ENCODE measurements at regions not wholly inside any gene's neighbourhood (a gene's known extent, or its start where the extent isn't known, plus 50 kb on each side); places are given as distances from the start of the nearest gene placed in this dataset.

DNA sequence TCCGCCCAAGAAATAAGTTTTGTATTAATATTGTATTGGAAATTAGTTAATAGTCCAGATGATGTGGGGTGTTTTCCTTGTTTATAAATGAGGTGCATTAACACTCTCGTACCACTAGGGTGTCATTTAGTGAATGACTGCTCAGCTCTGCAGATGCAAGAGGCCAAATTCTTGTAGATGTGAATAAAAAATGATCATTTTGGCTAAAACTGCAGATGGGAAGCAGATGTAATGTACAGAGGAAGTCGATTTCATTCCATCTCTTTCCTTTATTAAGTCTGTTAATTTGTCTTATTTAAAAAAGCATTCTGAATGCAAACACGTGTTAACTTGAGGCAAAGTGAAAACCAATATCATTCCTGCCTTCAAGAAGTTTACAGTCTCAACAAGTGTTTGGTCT, 108.1 kb downstream of the DHX15 start:
- ATAC-seq (ENCODE audit: low read depth in 2 of 2) (no peak), DNase-seq (no peak)
- Mint-ChIP-seq H3K36me3 (peaks cover 0 to 14% of the 10 kb centered on the region in 2 donors), H3K9me3 (peaks cover 0 to 3% (median 0%) of the 10 kb centered on the region in 7 donors), H3K27ac (no peak overlapping the region), H3K4me3 (peak overlapping the region in 1 of 8 donors; percentile 31), H3K27me3 (peaks cover 74 to 96% (median 84%) of the 10 kb centered on the region in 3 donors), H3K4me1 (peaks cover 12 to 23% (median 22%) of the 10 kb centered on the region in 3 donors)

DNA sequence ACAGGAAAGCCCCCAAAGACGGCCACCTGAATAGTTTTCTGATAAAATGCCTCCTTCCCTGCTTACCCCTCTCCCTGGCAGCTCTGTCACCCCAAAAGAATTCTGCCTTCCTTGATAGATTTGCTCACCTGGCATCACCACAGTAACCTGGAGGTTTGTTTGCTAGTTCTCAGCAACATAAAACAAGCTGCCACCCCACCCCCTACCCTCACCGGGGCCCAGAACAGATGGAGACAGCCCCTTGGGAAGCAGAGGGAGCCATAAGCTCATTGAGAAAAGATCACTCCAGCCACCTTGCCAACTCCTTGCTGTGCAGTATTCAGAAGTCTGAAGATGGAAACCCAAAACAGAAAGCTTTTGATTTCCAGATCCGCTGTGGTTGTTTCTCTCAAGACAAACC, 108.6 kb downstream of the DHX15 start:
- no peak for ATAC-seq (ENCODE audit: low read depth in 2 of 2)
- Mint-ChIP-seq H3K27ac (no peak overlapping the region), H3K9me3 (peaks cover 0 to 3% (median 0%) of the 10 kb centered on the region in 7 donors), H3K27me3 (peaks cover 72 to 96% (median 84%) of the 10 kb centered on the region in 3 donors), H3K4me1 (peaks cover 14 to 28% (median 25%) of the 10 kb centered on the region in 3 donors), H3K4me3 (peak overlapping the region in 2 of 8 donors; percentile 31 to 59), H3K36me3 (peaks cover 0 to 17% of the 10 kb centered on the region in 2 donors)
- DNase-seq = no peak

- Mint-ChIP-seq H3K27ac (peak overlapping the region in 3 of 6 donors; percentile 34 to 95 (median 55)), H3K4me3 (peak overlapping the region; percentile 81 to 95 (median 92)), H3K9me3 (peaks cover 0 to 3% (median 0%) of the 10 kb centered on the region in 7 donors), H3K4me1 (peaks cover 28 to 44% (median 32%) of the 10 kb centered on the region in 3 donors), H3K27me3 (peaks cover 78 to 97% (median 92%) of the 10 kb centered on the region in 3 donors), H3K36me3 (peaks cover 0 to 17% of the 10 kb centered on the region in 2 donors)
- DNase-seq = no peak
- ATAC-seq (ENCODE audit: low read depth in 2 of 2) = no peak
Measured at GRCh38 chr4:24473309-24473721, 111.0 kb downstream of the DHX15 start.

DNA sequence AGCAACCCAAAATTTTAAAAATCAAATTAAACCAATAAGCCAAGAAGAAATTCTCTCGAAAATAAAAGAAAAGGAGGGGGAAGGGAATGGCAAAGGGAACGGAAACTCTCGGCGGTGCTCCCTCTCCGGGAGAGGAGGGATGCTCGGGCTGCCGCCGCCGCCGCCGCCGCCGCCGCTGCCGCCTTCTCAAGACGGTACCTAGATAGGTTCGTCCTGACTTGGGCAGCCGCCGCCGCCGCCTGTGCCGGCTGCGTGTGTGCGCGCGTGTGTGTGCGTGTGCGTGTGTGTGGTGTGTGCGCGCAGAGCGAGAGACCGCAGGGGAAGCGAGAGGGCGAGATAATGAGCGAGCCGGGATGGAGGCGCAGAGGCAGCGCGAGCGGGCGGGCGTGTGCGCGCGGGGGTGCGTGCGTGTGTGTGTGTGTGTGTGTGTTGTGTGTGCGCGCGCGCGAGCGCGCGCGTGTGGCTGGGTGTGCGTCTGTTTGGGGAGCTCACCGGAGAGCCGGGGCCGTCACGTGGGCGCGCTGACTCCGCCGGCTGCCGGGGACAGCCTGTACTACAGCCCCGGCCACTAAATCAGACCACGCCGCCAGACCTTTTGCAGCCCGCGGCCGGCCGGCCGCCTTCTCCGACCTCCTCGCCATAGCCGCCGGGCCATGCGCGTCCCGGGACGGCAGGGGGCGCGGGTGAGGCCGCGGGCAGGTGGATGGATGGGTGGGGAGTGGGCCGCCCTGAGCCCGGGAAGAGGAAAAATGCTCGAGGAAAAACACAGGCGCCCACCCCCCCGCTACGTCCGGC, 111.6 kb downstream of the DHX15 start:
- peak; percentile 45 for DNase-seq
- H3K4me1 Mint-ChIP-seq = peaks cover 28 to 45% (median 32%) of the 10 kb centered on the region in 3 donors
- H3K9me3 Mint-ChIP-seq = peaks cover 0 to 3% (median 0%) of the 10 kb centered on the region in 7 donors
- H3K27me3 Mint-ChIP-seq = peaks cover 78 to 97% (median 92%) of the 10 kb centered on the region in 3 donors
- peak overlapping the region; percentile 81 to 95 (median 93) for H3K4me3 Mint-ChIP-seq
- H3K27ac Mint-ChIP-seq = peak overlapping the region; percentile 34 to 97 (median 86)
- ATAC-seq (ENCODE audit: low read depth in 2 of 2) = peak; percentile 68 to 72
- peaks cover 0 to 17% of the 10 kb centered on the region in 2 donors for H3K36me3 Mint-ChIP-seq

GRCh38 chr4:24472161-24472510, 112.2 kb downstream of the DHX15 start:
- Mint-ChIP-seq H3K4me1 (peaks cover 28 to 45% (median 32%) of the 10 kb centered on the region in 3 donors), H3K9me3 (peaks cover 0 to 2% (median 0%) of the 10 kb centered on the region in 7 donors), H3K4me3 (peak overlapping the region; percentile 81 to 95 (median 92)), H3K27me3 (peaks cover 79 to 96% (median 89%) of the 10 kb centered on the region in 3 donors), H3K27ac (peak overlapping the region in 4 of 6 donors; percentile 34 to 88 (median 72)), H3K36me3 (peaks cover 0 to 17% of the 10 kb centered on the region in 2 donors)
- ATAC-seq (ENCODE audit: low read depth in 2 of 2) = no peak
- DNase-seq = no peak

- H3K4me1 Mint-ChIP-seq = peaks cover 28 to 45% (median 32%) of the 10 kb centered on the region in 3 donors
- DNase-seq (no peak), ATAC-seq (ENCODE audit: low read depth in 2 of 2) (no peak)
- H3K9me3 Mint-ChIP-seq = peaks cover 0 to 2% (median 0%) of the 10 kb centered on the region in 7 donors
- peak overlapping the region; percentile 81 to 95 (median 90) for H3K4me3 Mint-ChIP-seq
- H3K27ac Mint-ChIP-seq = peak overlapping the region in 3 of 6 donors; percentile 32 to 62 (median 50)
- peaks cover 0 to 17% of the 10 kb centered on the region in 2 donors for H3K36me3 Mint-ChIP-seq
- H3K27me3 Mint-ChIP-seq = peaks cover 80 to 96% (median 89%) of the 10 kb centered on the region in 3 donors
Measured at GRCh38 chr4:24471486-24472160, 112.7 kb downstream of the DHX15 start.

GRCh38 chr4:24470666-24471485, 113.5 kb downstream of the DHX15 start:
- peak overlapping the region; percentile 69 to 95 (median 92) for H3K4me3 Mint-ChIP-seq
- DNase-seq (no peak), ATAC-seq (ENCODE audit: low read depth in 2 of 2) (peak; percentile 22 to 36)
- H3K27me3 Mint-ChIP-seq = peaks cover 77 to 96% (median 89%) of the 10 kb centered on the region in 3 donors
- peaks cover 0 to 2% (median 0%) of the 10 kb centered on the region in 7 donors for H3K9me3 Mint-ChIP-seq
- peaks cover 28 to 45% (median 32%) of the 10 kb centered on the region in 3 donors for H3K4me1 Mint-ChIP-seq
- peak overlapping the region in 4 of 6 donors; percentile 15 to 62 (median 51) for H3K27ac Mint-ChIP-seq
- H3K36me3 Mint-ChIP-seq = peaks cover 0 to 12% of the 10 kb centered on the region in 2 donors

- H3K4me3 Mint-ChIP-seq = peak overlapping the region in 1 of 8 donors; percentile 76
- H3K9me3 Mint-ChIP-seq = peaks cover 0 to 2% (median 0%) of the 10 kb centered on the region in 7 donors
- H3K27ac Mint-ChIP-seq = no peak overlapping the region
- peaks cover 70 to 92% (median 92%) of the 10 kb centered on the region in 3 donors for H3K27me3 Mint-ChIP-seq
- no peak for DNase-seq
- peaks cover 0 to 12% of the 10 kb centered on the region in 2 donors for H3K36me3 Mint-ChIP-seq
- peaks cover 22 to 38% (median 24%) of the 10 kb centered on the region in 3 donors for H3K4me1 Mint-ChIP-seq
- no peak for ATAC-seq (ENCODE audit: low read depth in 2 of 2)
Measured at GRCh38 chr4:24468071-24468470, 116.3 kb downstream of the DHX15 start.

- ATAC-seq (ENCODE audit: low read depth in 2 of 2) = no peak
- Mint-ChIP-seq H3K9me3 (peaks cover 0 to 9% (median 0%) of the 10 kb centered on the region in 7 donors), H3K36me3 (peaks cover 0 to 8% of the 10 kb centered on the region in 2 donors), H3K27me3 (peaks cover 65 to 83% (median 77%) of the 10 kb centered on the region in 3 donors), H3K27ac (no peak overlapping the region), H3K4me3 (no peak overlapping the region), H3K4me1 (peaks cover 2 to 10% (median 7%) of the 10 kb centered on the region in 3 donors)
- no peak for DNase-seq
Measured at GRCh38 chr4:24464566-24464965, 119.8 kb downstream of the DHX15 start.

GRCh38 chr4:24456431-24456830, 127.9 kb downstream of the DHX15 start:
- Mint-ChIP-seq H3K27ac (no peak overlapping the region), H3K36me3 (no peaks in the 10 kb centered on the region), H3K27me3 (peaks cover 15 to 31% (median 20%) of the 10 kb centered on the region in 3 donors), H3K9me3 (peaks cover 0 to 20% (median 8%) of the 10 kb centered on the region in 7 donors), H3K4me1 (no peaks in the 10 kb centered on the region), H3K4me3 (no peak overlapping the region)
- DNase-seq (no peak), ATAC-seq (ENCODE audit: low read depth in 2 of 2) (no peak)

DNA sequence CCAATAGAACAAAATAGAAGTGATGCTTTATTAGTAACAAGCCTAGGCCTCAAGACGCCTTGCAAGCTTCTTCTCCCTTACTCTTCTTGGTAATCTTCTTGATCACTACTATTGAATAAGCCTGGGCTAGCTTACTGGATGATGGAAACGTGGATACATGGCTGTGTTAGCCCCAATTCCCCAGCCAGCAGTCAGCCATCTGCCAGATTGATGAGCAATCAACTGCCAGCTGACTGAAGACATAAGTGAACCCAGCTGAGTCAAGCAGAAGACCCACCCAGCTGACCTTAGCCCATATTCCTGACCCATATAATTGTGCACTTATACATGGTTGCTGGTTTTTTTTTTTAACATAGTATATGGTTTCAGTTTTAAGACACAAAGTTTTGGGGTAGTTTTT, 130.4 kb downstream of the DHX15 start:
- Mint-ChIP-seq H3K27ac (peak overlapping the region in 1 of 6 donors; percentile 14), H3K4me3 (no peak overlapping the region), H3K9me3 (peaks cover 0 to 20% (median 8%) of the 10 kb centered on the region in 7 donors), H3K4me1 (no peaks in the 10 kb centered on the region), H3K27me3 (peaks cover 15 to 31% (median 23%) of the 10 kb centered on the region in 3 donors), H3K36me3 (no peaks in the 10 kb centered on the region)
- no peak for DNase-seq
- ATAC-seq (ENCODE audit: low read depth in 2 of 2) = no peak

- no peak overlapping the region for H3K27ac Mint-ChIP-seq
- peaks cover 26 to 48% (median 34%) of the 10 kb centered on the region in 3 donors for H3K27me3 Mint-ChIP-seq
- peaks cover 0 to 8% of the 10 kb centered on the region in 2 donors for H3K36me3 Mint-ChIP-seq
- H3K9me3 Mint-ChIP-seq = peaks cover 0 to 16% (median 7%) of the 10 kb centered on the region in 7 donors
- no peak overlapping the region for H3K4me3 Mint-ChIP-seq
- DNase-seq (no peak), ATAC-seq (ENCODE audit: low read depth in 2 of 2) (no peak)
- H3K4me1 Mint-ChIP-seq = no peaks in the 10 kb centered on the region
Measured at GRCh38 chr4:24451870-24452269, 132.5 kb downstream of the DHX15 start.

All from naive B cell (primary cell).